ENCODE measurements at regions not wholly inside any gene's neighbourhood (a gene's known extent, or its start where the extent isn't known, plus 50 kb on each side); places are given as distances from the start of the nearest gene placed in this dataset.

DNA sequence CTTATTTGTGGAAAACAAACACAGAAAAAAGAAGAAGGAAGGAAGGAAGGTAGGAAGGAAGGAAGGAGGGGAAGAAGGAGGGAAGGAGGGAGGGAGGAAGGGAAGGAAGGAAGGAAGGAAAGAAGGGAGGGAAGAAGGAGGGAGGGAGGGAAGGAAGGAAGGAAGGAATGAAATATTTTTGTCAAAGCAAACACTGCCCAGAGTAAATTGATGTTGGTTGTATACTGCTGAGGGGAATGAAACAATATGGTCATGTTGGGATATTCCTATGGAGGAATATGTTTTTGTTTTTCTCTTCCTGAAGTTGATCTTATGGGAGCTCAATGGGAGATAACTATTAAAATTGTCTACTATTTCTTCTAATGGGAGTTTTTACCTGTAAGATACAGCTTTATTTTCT lies 717.5 kb upstream of the LRFN5 start:
- H3K4me3 ChIP-seq (ENCODE audit: low read depth, low read length) = no peak overlapping the region
- TF ChIP-seq, protein P1, sequence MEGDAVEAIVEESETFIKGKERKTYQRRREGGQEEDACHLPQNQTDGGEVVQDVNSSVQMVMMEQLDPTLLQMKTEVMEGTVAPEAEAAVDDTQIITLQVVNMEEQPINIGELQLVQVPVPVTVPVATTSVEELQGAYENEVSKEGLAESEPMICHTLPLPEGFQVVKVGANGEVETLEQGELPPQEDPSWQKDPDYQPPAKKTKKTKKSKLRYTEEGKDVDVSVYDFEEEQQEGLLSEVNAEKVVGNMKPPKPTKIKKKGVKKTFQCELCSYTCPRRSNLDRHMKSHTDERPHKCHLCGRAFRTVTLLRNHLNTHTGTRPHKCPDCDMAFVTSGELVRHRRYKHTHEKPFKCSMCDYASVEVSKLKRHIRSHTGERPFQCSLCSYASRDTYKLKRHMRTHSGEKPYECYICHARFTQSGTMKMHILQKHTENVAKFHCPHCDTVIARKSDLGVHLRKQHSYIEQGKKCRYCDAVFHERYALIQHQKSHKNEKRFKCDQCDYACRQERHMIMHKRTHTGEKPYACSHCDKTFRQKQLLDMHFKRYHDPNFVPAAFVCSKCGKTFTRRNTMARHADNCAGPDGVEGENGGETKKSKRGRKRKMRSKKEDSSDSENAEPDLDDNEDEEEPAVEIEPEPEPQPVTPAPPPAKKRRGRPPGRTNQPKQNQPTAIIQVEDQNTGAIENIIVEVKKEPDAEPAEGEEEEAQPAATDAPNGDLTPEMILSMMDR (conservative IDR thresholded peaks at IDR 0.05; ENCODE audit: low read depth, low read length) = no peak
- no peak for DNase-seq (ENCODE audit: low read depth)

DNA sequence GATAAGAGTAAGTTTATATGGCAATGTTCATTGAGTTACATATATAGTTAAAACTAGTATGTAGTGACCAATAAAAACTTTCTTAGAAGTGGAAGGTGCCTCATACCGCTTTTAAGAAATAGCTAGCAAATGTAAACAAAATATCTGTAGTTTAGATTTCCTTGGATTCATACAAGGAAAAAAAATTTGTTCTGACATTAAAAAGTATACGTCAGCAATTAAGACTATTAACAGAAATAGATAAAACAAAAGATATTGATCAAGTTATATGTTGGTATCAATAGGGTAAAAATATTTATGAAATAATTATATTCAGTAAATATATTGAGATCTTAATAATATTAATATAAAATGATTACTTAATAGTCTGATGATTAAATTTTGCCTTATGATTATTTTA lies 718.8 kb upstream of the LRFN5 start:
- TF ChIP-seq, protein P1 (conservative IDR thresholded peaks at IDR 0.05; ENCODE audit: low read depth, low read length) = no peak
- no peak overlapping the region for H3K4me3 ChIP-seq (ENCODE audit: low read depth, low read length)
- no peak for DNase-seq (ENCODE audit: low read depth)

DNA sequence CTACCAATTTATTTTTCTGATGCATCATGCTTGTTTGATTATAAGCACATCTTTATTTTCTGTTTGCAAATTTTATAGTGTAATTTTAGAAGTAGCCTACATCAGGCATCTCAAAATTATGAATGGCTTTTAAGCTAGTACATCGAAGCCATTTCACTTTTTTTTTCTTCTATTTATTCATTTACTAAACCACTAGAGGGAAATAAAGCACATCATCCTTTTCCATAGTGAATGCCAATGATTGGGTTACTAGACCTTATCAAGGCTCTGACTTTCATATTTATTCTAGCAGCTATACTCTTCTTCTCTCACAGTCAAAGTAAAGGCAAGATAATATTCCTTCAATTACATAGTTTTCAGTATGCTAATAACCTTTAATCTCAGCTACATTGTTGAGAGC lies 736.4 kb upstream of the LRFN5 start:
- TF ChIP-seq, protein P1 (conservative IDR thresholded peaks at IDR 0.05; ENCODE audit: low read depth, low read length) = no peak
- no peak overlapping the region for H3K4me3 ChIP-seq (ENCODE audit: low read depth, low read length)
- DNase-seq (ENCODE audit: low read depth) = no peak

DNA sequence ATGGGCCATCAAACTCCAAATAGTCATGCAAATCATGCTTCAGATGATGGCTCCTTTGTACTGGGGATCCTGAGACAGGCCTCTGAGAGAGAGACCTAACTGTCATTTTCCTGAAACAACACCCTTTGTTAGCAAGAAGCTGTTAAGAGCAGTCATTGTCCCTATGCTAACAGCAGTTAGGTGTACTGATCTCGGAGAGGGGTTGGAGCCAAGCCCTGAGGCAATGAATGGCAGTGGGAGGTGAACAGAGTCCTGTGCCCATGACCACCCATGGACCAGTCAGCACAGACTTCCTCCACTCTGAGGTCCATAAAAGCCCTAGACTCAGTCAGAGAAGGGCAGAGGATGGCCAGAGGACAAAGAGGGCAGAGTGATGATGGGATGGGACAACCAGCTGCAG lies 747.6 kb upstream of the LRFN5 start:
- no peak overlapping the region for H3K4me3 ChIP-seq (ENCODE audit: low read depth, low read length)
- TF ChIP-seq, protein P1 (conservative IDR thresholded peaks at IDR 0.05; ENCODE audit: low read depth, low read length) = no peak
- no peak for DNase-seq (ENCODE audit: low read depth)

DNA sequence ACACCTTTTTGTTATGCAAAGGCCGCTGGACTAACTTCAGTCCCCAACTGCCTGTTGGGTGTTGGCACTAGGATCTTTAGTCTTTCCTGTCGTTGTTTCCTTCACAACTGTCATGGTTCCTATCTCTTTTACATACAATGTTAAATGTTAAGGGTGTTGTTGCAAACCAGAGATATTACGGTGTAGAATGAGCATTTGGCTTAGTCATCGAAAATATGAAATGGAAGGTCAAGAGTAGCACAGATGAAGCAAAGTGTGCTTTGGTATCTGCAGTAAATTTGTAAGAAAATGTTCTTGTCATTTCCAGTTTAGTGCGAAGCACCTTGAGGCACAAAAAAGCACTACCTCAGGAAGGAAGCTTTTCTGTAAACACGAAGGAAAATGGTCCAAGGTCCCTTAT lies 751.3 kb upstream of the LRFN5 start:
- TF ChIP-seq, protein P1 (conservative IDR thresholded peaks at IDR 0.05; ENCODE audit: low read depth, low read length) = no peak
- H3K4me3 ChIP-seq (ENCODE audit: low read depth, low read length) = no peak overlapping the region
- no peak for DNase-seq (ENCODE audit: low read depth)

DNA sequence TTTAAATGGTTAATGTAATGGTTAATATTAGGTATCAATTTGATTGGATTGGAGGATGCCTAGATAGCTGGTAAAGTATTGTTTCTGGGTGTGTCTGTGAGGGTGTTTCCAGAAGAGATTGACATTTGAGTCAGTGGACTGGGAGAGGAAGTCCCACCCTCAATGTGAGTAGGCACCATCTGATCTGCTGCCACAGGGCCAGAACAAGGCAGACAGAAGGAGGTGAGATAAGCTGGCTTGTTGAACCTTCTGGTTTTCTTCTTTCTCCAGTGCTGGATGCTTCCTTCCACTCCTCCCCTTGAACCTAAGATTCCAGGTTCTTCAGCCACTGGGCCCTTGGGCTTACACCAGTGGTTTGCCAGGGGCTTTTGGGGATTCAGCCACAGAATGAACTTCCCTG lies 756.5 kb upstream of the LRFN5 start:
- TF ChIP-seq, protein P1 (conservative IDR thresholded peaks at IDR 0.05; ENCODE audit: low read depth, low read length) = no peak
- no peak overlapping the region for H3K4me3 ChIP-seq (ENCODE audit: low read depth, low read length)
- DNase-seq (ENCODE audit: low read depth) = no peak

DNA sequence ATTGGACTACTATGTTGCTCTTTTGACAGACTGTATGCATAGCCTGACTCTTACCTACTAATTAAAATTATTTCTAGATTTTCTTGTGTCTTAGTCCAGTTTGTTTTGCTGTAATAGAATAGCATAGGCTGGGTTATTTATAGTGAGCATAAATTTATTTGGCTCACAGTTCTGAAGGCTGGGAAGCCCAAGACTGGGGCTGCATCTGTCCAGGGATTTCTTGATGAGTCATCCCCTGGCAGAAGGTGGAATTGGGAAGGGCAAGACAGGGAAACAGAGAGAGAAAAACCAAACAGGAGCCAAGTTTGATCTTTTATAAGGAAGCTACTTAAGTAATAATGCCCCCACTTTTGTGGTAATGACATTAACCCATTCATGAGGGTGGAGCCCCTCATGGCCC lies 759.2 kb upstream of the LRFN5 start:
- H3K4me3 ChIP-seq (ENCODE audit: low read depth, low read length) = no peak overlapping the region
- TF ChIP-seq, protein P1 (conservative IDR thresholded peaks at IDR 0.05; ENCODE audit: low read depth, low read length) = no peak
- DNase-seq (ENCODE audit: low read depth) = no peak
